GM18951 (cell line): ENCODE measurements at regions not wholly inside any gene's neighbourhood (a gene's known extent, or its start where the extent isn't known, plus 50 kb on each side); places are given as distances from the start of the nearest gene placed in this dataset.

ENCODE experiments used
- POLR2A ChIP-seq: IDR thresholded peaks from 4 replicates; pipeline ENCODE4 v1.6.1; 2011; ENCODE audit warnings: mild to moderate bottlenecking; ENCODE audit not compliant: insufficient read length, insufficient read depth; ENCODE audit errors: extremely low read depth
- in situ Hi-C: fragments of 300-500 bp; cut with MboI; formaldehyde crosslinking; loops from one replicate; pipeline ENCODE4 v1.12.0; 2022; ENCODE audit warnings: low sequenced_read_pairs, mixed read lengths, inconsistent platforms; ENCODE audit not compliant: unreplicated experiment

GRCh38 chr1:60141743-60142142 is 68.2 kb upstream of the C1orf87 start:
- no peak for TF ChIP-seq POLR2A
- in situ Hi-C loops, result no loop called here

DNA sequence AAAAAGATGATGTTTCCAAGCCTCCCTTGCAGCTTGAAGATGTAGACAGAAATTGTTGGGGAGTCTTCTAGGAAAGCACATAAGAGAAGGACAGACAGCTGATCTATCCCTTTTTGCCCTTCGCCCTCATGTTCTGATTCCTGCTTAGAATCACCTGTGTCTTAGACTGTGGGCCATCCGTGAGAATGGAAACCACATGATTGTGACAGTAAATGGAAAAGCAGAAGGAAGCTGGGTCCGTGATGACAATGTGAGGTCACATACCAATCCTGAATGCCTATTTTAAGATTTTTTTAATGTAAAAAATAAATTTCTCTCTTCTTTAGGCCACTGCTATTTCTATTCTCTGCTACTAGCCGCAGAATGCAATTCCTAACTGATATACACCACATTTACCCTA is 67.7 kb upstream of the C1orf87 start:
- TF ChIP-seq POLR2A, result no peak
- in situ Hi-C loops, result no loop called here

- in situ Hi-C loops, result no loop called here
- no peak for TF ChIP-seq POLR2A
Measured at GRCh38 chr1:60137406-60137805, 63.8 kb upstream of the C1orf87 start.

DNA sequence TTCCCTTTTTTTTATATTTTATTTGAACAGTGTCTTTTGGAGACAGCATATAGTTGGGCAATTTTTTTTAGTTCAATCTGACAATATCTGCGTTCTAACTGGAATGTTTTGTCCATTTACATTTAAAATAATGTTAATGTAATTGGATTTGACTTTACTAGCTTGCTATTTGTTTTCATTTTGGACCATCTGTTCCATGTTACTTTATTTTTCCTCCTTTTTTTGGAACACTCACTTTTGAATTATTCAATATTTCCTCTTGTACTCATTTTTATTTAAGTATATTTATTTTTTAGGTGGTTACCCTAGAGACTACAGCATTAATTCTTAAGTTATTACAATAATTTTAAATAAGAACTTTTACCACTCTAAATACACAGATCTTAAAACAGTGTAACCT is 62.8 kb upstream of the C1orf87 start:
- no peak for TF ChIP-seq POLR2A
- in situ Hi-C loops, result no loop called here

DNA sequence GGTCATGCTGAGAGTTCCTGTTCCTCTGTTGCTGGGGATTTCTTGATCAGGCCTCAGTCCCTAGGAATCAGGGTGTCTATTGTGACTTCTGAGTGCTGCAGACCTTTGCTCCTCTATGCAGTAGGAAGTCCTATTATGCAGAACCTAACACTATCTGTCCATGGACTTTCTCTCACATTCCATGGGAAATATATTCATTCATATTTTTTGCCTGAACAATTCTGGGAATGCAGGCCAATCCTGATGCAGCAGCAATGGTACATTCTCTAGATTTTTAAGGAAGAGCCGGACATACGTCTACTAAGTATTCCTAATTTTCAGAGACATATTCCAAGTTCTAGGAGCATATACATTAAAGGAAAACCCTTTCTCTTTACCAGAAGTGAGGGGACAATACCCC is 61.1 kb upstream of the C1orf87 start:
- no peak for TF ChIP-seq POLR2A
- in situ Hi-C loops, result no loop called here

DNA sequence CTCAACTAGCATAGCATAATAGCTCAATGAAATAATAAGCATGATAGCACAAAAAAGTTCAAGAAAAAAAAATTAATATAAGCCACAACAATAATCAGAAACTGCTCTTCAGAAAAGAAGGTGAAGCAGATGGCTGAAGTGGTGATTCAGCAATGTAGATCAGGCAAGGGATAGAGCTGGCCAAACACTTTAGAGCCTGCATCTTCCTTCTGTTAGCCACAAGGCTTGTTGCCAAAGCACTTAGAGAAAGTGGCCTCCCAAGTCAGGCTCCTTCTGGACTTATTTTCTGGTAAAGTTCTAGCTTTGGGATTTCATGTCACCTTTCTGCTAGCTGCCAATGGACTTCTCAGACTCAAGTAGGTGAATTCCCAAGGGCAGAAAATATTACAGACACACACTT is 60.3 kb upstream of the C1orf87 start:
- in situ Hi-C loops, result no loop called here

DNA sequence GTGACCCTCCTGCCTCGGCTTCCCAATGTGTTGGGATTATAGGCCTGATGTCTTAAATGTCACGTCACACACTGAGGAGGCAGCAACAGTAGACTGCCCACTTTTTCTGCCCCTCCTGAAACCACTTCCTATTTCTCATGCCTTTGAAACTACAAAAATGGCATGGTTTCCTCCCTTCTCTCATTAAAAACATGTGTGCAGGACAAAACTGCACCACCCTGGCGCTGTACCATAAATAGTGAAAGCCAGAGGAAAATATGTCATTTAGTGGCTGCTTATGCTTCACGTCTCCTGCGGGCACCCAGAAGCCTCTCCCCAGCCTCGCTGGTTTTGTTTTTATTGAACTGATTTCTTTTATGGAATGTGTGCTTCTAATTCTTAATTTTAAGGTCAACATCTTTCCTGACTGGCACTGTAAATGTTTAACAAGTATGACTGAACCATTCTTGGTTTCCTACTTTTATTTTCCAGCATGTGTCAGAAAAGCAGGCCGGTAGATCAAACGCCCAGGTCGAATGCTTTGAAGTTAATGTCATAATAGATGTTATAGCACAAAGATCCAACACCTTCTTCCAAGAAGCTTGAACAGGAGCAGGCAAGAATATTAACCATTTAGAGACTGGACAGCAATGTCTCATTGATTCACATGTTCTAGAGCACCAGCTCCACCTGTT is 59.6 kb upstream of the C1orf87 start:
- in situ Hi-C loops, result no loop called here
- no peak for TF ChIP-seq POLR2A

More for the DNA sequence above, 60.3 kb upstream of the C1orf87 start:
- no peak for TF ChIP-seq POLR2A

DNA sequence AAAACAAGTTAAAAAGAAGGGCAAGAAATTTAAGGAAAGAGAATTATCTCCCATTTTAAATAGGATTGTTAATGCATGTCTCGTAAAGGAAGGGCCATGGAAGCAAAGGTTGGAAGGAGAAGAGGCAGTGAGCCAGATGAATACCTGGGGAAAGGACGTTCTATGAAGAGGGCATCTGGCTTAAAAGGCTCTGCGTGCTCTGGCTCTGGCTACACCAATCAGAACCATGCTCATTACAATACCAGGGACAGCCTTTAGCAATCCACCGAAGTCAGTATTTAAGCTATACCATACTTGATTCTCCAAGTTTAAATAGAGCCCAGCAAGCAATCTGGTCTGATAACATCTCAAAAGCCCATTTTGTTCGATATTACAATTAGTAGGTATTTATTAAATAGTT is 58.5 kb upstream of the C1orf87 start:
- TF ChIP-seq POLR2A, result no peak
- in situ Hi-C loops, result no loop called here

GRCh38 chr1:60130703-60131102 is 57.1 kb upstream of the C1orf87 start:
- in situ Hi-C loops, result no loop called here
- TF ChIP-seq POLR2A, result no peak

GRCh38 chr1:60129911-60130310 is 56.3 kb upstream of the C1orf87 start:
- no peak for TF ChIP-seq POLR2A
- in situ Hi-C loops, result no loop called here

- no peak for TF ChIP-seq POLR2A
- in situ Hi-C loops, result no loop called here
Measured at GRCh38 chr1:60126723-60127122, 53.2 kb upstream of the C1orf87 start.
